T-helper 1 cell treated with Interleukin-12 subunit alpha and Interleukin-12 subunit beta and Interleukin-4 antibody, amounts not matched to agents 30 ng/mL and 1 ng/mL, for 36 hours (primary cell): ENCODE measurements at regions not wholly inside any gene's neighbourhood (a gene's known extent, or its start where the extent isn't known, plus 50 kb on each side); places are given as distances from the start of the nearest gene placed in this dataset.
"Not testable (repeated sequence)": the region's sequence is repeated elsewhere in the genome, so short reads cannot be mapped to it uniquely, and the experiment has no call there.

Source experiments
- intact Hi-C: fragments of 100-400 bp; cut with micrococcal nuclease; formaldehyde crosslinking; loops from one replicate; pipeline ENCODE4 v1.15.1; 2024

GRCh38 chr7:45267262-45267661, 109.7 kb downstream of the RAMP3 start:
- intact Hi-C loops, result no loop called here

- intact Hi-C loops, result no loop called here
Observed at GRCh38 chr7:45268013-45268412, 110.4 kb downstream of the RAMP3 start.

- intact Hi-C loops, result no loop called here
Observed at GRCh38 chr7:45269192-45269591, 111.6 kb downstream of the RAMP3 start.

- intact Hi-C loops, result no loop called here
Observed at GRCh38 chr7:45278763-45279398, 121.3 kb downstream of the RAMP3 start.

GRCh38 chr7:45289611-45290010, 132.0 kb downstream of the RAMP3 start:
- intact Hi-C loops, result not testable (repeated sequence)

- intact Hi-C loops, result no loop called here
Observed at GRCh38 chr7:45290880-45291279, 133.3 kb downstream of the RAMP3 start.

- intact Hi-C loops, result no loop called here
Observed at GRCh38 chr7:45292481-45292880, 134.9 kb downstream of the RAMP3 start.

GRCh38 chr7:45293295-45293942, 135.8 kb downstream of the RAMP3 start:
- intact Hi-C loops, result no loop called here

GRCh38 chr7:45294559-45294958, 137.0 kb downstream of the RAMP3 start:
- intact Hi-C loops, result no loop called here

- intact Hi-C loops, result no loop called here
Observed at GRCh38 chr7:45295222-45295621, 137.6 kb downstream of the RAMP3 start.

- intact Hi-C loops, result no loop called here
Observed at GRCh38 chr7:45296748-45297147, 139.2 kb downstream of the RAMP3 start.

- intact Hi-C loops, result no loop called here
Observed at GRCh38 chr7:45306752-45307305, 149.2 kb downstream of the RAMP3 start.

GRCh38 chr7:45311597-45311996, 154.0 kb downstream of the RAMP3 start:
- intact Hi-C loops, result no loop called here

- intact Hi-C loops, result not testable (repeated sequence)
Observed at GRCh38 chr7:45315512-45315911, 157.9 kb downstream of the RAMP3 start.

GRCh38 chr7:45324683-45325237, 167.2 kb downstream of the RAMP3 start:
- intact Hi-C loops, result no loop called here

GRCh38 chr7:45325378-45325777, 167.8 kb downstream of the RAMP3 start:
- intact Hi-C loops, result no loop called here

GRCh38 chr7:45328403-45328981, 170.9 kb downstream of the RAMP3 start:
- intact Hi-C loops, result no loop called here

- intact Hi-C loops, result no loop called here
Observed at GRCh38 chr7:45331563-45331962, 174.0 kb downstream of the RAMP3 start.

- intact Hi-C loops, result not testable (repeated sequence)
Observed at GRCh38 chr7:45335024-45335423, 177.4 kb downstream of the RAMP3 start.

- intact Hi-C loops, result no loop called here
Observed at GRCh38 chr7:45342236-45342635, 184.6 kb downstream of the RAMP3 start.

GRCh38 chr7:45343746-45344145, 186.2 kb downstream of the RAMP3 start:
- intact Hi-C loops, result no loop called here

GRCh38 chr7:45347804-45348203, 190.2 kb downstream of the RAMP3 start:
- intact Hi-C loops, result no loop called here
